SJSA1 (cell line): ENCODE measurements at regions not wholly inside any gene's neighbourhood (a gene's known extent, or its start where the extent isn't known, plus 50 kb on each side); places are given as distances from the start of the nearest gene placed in this dataset.

Source experiments
- DNase-seq, 2 experiments: peaks; one replicate each; pipeline ENCODE4 v3.0.0-alpha.2; 2015 to 2020; ENCODE audit warnings: low spot score in 2 of 2, low read depth in 1 of 2
- H3K27ac ChIP-seq: fragments of 250-450 bp; sonication (Bioruptor Pico); 2 replicates; pipeline ENCODE4 v1.5.1; 2020; ENCODE audit warnings: mild to moderate bottlenecking, moderate library complexity
- H3K27me3 ChIP-seq: fragments of 250-450 bp; sonication (Bioruptor Pico); replicated peaks from 2 replicates; pipeline ENCODE4 v1.5.1; 2020; ENCODE audit warnings: mild to moderate bottlenecking, moderate library complexity
- H3K36me3 ChIP-seq: fragments of 250-450 bp; sonication (Bioruptor Pico); 2 replicates; pipeline ENCODE4 v1.5.1; 2020; ENCODE audit warnings: mild to moderate bottlenecking
- H3K4me1 ChIP-seq: fragments of 250-450 bp; sonication (Bioruptor Pico); replicated peaks from 2 replicates; pipeline ENCODE4 v1.6.1; 2021; ENCODE audit warnings: mild to moderate bottlenecking
- H3K4me3 ChIP-seq: fragments of 250-450 bp; sonication (Bioruptor Pico); 2 replicates; pipeline ENCODE4 v1.5.1; 2020; ENCODE audit warnings: mild to moderate bottlenecking
- H3K9me3 ChIP-seq: fragments of 250-450 bp; sonication (Bioruptor Pico); replicated peaks from 2 replicates; pipeline ENCODE4 v1.5.1; 2020; ENCODE audit warnings: mild to moderate bottlenecking

GRCh38 chr12:24066097-24066496, 116.6 kb upstream of the SOX5 start:
- DNase-seq, result no peak
- Histone ChIP-seq H3K36me3 (no peaks in the 10 kb centered on the region), H3K27me3 (no peaks in the 10 kb centered on the region), H3K27ac (no peak overlapping the region), H3K4me1 (peaks cover 20% of the 10 kb centered on the region), H3K4me3 (no peak overlapping the region), H3K9me3 (no peaks in the 10 kb centered on the region)

- Histone ChIP-seq H3K27ac (no peak overlapping the region), H3K36me3 (no peaks in the 10 kb centered on the region), H3K4me3 (no peak overlapping the region), H3K4me1 (peaks cover 12% of the 10 kb centered on the region), H3K9me3 (no peaks in the 10 kb centered on the region), H3K27me3 (no peaks in the 10 kb centered on the region)
- no peak for DNase-seq
Measured at GRCh38 chr12:24062642-24063245, 113.3 kb upstream of the SOX5 start.

GRCh38 chr12:24060089-24060488, 110.6 kb upstream of the SOX5 start:
- no peak overlapping the region for H3K4me3 ChIP-seq
- no peak for DNase-seq
- no peaks in the 10 kb centered on the region for H3K4me1 ChIP-seq
- no peaks in the 10 kb centered on the region for H3K9me3 ChIP-seq
- no peaks in the 10 kb centered on the region for H3K36me3 ChIP-seq
- no peaks in the 10 kb centered on the region for H3K27me3 ChIP-seq
- H3K27ac ChIP-seq, result no peak overlapping the region

- Histone ChIP-seq H3K36me3 (no peaks in the 10 kb centered on the region), H3K4me3 (no peak overlapping the region), H3K4me1 (no peaks in the 10 kb centered on the region), H3K27me3 (no peaks in the 10 kb centered on the region), H3K9me3 (no peaks in the 10 kb centered on the region), H3K27ac (no peak overlapping the region)
- DNase-seq, result no peak
Measured at GRCh38 chr12:24057920-24058476, 108.5 kb upstream of the SOX5 start.

- DNase-seq, result no peak
Measured at GRCh38 chr12:24055747-24056146, 106.3 kb upstream of the SOX5 start.

GRCh38 chr12:24054416-24054815, 104.9 kb upstream of the SOX5 start:
- DNase-seq, result no peak
- Histone ChIP-seq H3K4me3 (no peak overlapping the region), H3K36me3 (no peaks in the 10 kb centered on the region), H3K27ac (no peak overlapping the region), H3K4me1 (no peaks in the 10 kb centered on the region), H3K9me3 (no peaks in the 10 kb centered on the region), H3K27me3 (no peaks in the 10 kb centered on the region)

More at GRCh38 chr12:24055747-24056146, 106.3 kb upstream of the SOX5 start:
- Histone ChIP-seq H3K36me3 (no peaks in the 10 kb centered on the region), H3K4me3 (no peak overlapping the region), H3K4me1 (no peaks in the 10 kb centered on the region), H3K27me3 (no peaks in the 10 kb centered on the region), H3K9me3 (no peaks in the 10 kb centered on the region), H3K27ac (no peak overlapping the region)

- no peaks in the 10 kb centered on the region for H3K27me3 ChIP-seq
- no peak for DNase-seq
Measured at GRCh38 chr12:24049728-24050127, 100.3 kb upstream of the SOX5 start.

GRCh38 chr12:24049101-24049500, 99.6 kb upstream of the SOX5 start:
- H3K9me3 ChIP-seq, result no peaks in the 10 kb centered on the region
- DNase-seq, result no peak
- no peak overlapping the region for H3K4me3 ChIP-seq
- H3K36me3 ChIP-seq, result no peaks in the 10 kb centered on the region
- H3K27ac ChIP-seq, result no peak overlapping the region
- peaks cover 9% of the 10 kb centered on the region; the same call in 1 of the 2 replicates for H3K4me1 ChIP-seq
- H3K27me3 ChIP-seq, result no peaks in the 10 kb centered on the region

More at GRCh38 chr12:24049728-24050127, 100.3 kb upstream of the SOX5 start:
- Histone ChIP-seq H3K9me3 (no peaks in the 10 kb centered on the region), H3K4me3 (no peak overlapping the region), H3K4me1 (peaks cover 9% of the 10 kb centered on the region; the same call in 1 of the 2 replicates), H3K36me3 (no peaks in the 10 kb centered on the region), H3K27ac (no peak overlapping the region)

GRCh38 chr12:24048446-24048845, 99.0 kb upstream of the SOX5 start:
- no peaks in the 10 kb centered on the region for H3K9me3 ChIP-seq
- no peak overlapping the region for H3K4me3 ChIP-seq
- no peak for DNase-seq
- no peak overlapping the region for H3K27ac ChIP-seq
- no peaks in the 10 kb centered on the region for H3K36me3 ChIP-seq
- H3K4me1 ChIP-seq, result peaks cover 9% of the 10 kb centered on the region; the same call in 1 of the 2 replicates
- no peaks in the 10 kb centered on the region for H3K27me3 ChIP-seq

GRCh38 chr12:24047326-24047725, 97.9 kb upstream of the SOX5 start:
- no peak overlapping the region for H3K4me3 ChIP-seq
- H3K4me1 ChIP-seq, result peaks cover 9% of the 10 kb centered on the region; the same call in 1 of the 2 replicates
- no peak overlapping the region for H3K27ac ChIP-seq
- no peaks in the 10 kb centered on the region for H3K27me3 ChIP-seq
- no peaks in the 10 kb centered on the region for H3K9me3 ChIP-seq
- DNase-seq, result no peak
- no peaks in the 10 kb centered on the region for H3K36me3 ChIP-seq

GRCh38 chr12:24045816-24046257, 96.4 kb upstream of the SOX5 start:
- Histone ChIP-seq H3K4me3 (no peak overlapping the region), H3K27ac (0 out of 2 replicates have a peak overlapping the region, but pooled peaks have one; percentile 40), H3K4me1 (peaks cover 9% of the 10 kb centered on the region; the same call in 1 of the 2 replicates), H3K27me3 (no peaks in the 10 kb centered on the region), H3K36me3 (no peaks in the 10 kb centered on the region), H3K9me3 (no peaks in the 10 kb centered on the region)
- peak; percentile 68 to 74 for DNase-seq

- no peak overlapping the region for H3K27ac ChIP-seq
Measured at GRCh38 chr12:24044941-24045703, 95.7 kb upstream of the SOX5 start.

GRCh38 chr12:24042651-24043050, 93.2 kb upstream of the SOX5 start:
- Histone ChIP-seq H3K36me3 (no peaks in the 10 kb centered on the region), H3K27ac (no peak overlapping the region), H3K9me3 (no peaks in the 10 kb centered on the region), H3K4me3 (no peak overlapping the region), H3K27me3 (no peaks in the 10 kb centered on the region), H3K4me1 (peaks cover 26% of the 10 kb centered on the region)
- no peak for DNase-seq

More at GRCh38 chr12:24044941-24045703, 95.7 kb upstream of the SOX5 start:
- Histone ChIP-seq H3K4me1 (peaks cover 9% of the 10 kb centered on the region; the same call in 1 of the 2 replicates), H3K36me3 (no peaks in the 10 kb centered on the region), H3K27me3 (no peaks in the 10 kb centered on the region), H3K4me3 (no peak overlapping the region), H3K9me3 (no peaks in the 10 kb centered on the region)
- DNase-seq, result no peak

- no peaks in the 10 kb centered on the region for H3K27me3 ChIP-seq
- no peaks in the 10 kb centered on the region for H3K36me3 ChIP-seq
- H3K4me3 ChIP-seq, result no peak overlapping the region
- peak in 1 of 2 experiments; percentile 75 for DNase-seq
- H3K4me1 ChIP-seq, result peaks cover 17% of the 10 kb centered on the region
- H3K27ac ChIP-seq, result peak overlapping the region; percentile 68
- H3K9me3 ChIP-seq, result no peaks in the 10 kb centered on the region
Measured at GRCh38 chr12:24039113-24039525, 89.6 kb upstream of the SOX5 start.
